NOMO-1 treated with dmso at 0.1 percent for 144 hours (cell line): ENCODE measurements at regions not wholly inside any gene's neighbourhood (a gene's known extent, or its start where the extent isn't known, plus 50 kb on each side); places are given as distances from the start of the nearest gene placed in this dataset.

Source experiments
- DNase-seq: peaks from one replicate; lab custom pipeline; 2025; ENCODE audit not compliant: unreplicated experiment; lab: John Stamatoyannopoulos, UW

DNA sequence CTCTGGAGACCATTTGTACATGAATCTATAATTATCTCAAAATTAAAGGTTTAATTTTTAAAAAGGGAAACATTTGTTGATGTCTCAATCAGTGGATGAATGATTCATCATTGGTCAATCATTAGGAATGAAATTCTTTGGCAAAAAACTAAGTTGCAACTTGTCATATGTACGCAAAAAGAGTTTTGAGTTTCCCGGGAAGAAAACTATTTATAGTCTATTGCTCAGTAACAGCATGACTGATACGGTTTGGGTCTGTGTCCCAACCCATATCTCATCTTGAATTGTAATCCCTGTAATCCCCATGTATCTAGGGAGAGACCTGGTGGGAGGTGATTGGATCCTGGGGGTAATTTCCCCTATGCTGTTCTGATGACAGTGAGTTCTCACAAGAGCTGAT lies 765.8 kb upstream of the ROBO1 start:
- no peak for DNase-seq

DNA sequence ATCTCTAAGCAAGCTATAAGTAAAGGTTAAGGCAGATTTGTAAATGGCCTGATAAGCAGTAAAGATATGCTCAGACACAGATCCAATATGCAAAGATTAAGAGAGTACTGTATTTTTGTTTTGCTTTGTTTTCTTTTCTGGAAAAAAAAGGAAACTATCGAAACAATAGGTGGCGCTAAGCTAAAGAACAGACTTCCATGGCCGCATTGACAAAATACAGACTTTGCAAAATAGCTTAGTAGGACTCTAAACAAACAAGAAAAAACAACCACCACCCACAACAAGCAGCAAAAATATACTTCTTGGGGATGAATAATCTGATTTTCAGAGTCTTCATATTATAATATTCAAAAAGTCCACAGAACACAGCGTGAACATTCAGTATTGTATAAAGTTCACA lies 758.4 kb upstream of the ROBO1 start:
- no peak for DNase-seq

DNA sequence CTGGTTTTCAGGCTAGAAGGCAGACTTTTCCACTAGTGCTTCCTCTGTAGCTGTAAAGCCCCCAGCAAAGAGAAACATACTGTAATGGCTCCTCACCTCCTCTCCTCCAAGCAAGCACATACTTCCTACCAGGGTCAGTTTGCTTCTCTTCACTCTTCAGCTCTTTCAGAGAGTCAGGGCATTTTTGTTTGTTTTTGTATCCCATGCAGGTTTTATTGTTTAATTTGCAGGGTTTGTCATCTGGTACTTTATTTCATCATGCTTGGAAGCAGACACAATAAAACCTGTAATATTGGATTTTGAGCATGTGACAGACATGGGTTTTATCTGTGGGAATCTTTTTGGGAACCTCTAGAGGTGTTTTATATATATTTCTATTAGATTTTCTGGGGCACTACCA lies 753.3 kb upstream of the ROBO1 start:
- no peak for DNase-seq

DNA sequence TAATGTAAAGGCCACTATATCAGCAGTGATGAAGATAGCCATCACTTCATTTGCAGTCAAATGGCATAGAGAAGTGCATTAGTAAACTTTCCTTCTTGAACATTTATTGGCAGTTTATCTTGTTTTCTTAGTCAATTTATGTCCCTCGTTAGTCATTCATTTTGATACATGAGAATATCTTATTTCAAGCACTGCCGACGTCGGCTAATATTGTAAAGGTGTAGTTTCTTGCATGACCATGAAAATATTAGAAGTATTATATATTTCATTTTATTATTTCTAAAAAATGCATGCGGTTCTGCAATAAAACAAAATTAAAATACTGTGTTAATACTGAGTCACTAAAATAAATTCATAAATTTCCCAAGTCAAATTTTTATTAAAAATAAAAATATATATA lies 751.6 kb upstream of the ROBO1 start:
- no peak for DNase-seq

DNA sequence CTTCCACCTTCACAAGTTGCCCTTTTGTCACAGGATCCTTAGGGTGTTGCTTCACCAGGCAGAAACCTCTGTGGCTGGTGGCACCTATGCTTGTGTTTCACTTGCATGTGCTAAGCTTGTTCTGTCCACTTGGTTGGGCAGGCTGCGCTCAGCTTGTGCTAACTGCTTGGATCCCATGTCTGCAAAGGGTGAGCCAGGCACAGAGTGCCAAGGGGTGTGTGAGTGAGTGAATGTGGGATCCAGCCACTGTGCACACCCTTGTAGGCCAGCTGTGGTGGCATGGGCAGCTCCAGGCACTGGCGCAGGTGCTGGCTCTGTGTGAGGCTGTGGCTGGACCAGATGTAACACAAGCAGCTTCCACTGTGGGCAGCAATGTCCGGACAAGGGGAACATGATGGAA lies 728.7 kb upstream of the ROBO1 start:
- DNase-seq, result no peak

DNA sequence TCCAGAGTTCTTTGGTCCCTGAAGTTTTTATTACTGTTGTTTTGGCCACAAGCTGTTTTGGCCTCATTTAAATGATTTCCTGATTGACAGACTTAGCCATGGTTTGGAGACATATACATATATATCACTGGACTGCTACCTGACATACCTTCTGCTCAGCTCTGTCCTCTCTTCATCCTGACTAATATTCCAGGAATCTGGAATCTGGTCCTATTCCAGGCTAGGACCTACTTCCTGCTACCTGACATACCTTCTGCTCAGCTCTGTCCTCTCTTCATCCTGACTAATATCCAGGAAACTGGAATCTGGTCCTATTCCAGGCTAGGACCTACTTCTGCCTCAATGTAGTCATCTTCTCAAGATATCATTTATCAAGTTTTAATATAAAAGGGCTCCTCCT lies 724.4 kb upstream of the ROBO1 start:
- DNase-seq, result no peak

DNA sequence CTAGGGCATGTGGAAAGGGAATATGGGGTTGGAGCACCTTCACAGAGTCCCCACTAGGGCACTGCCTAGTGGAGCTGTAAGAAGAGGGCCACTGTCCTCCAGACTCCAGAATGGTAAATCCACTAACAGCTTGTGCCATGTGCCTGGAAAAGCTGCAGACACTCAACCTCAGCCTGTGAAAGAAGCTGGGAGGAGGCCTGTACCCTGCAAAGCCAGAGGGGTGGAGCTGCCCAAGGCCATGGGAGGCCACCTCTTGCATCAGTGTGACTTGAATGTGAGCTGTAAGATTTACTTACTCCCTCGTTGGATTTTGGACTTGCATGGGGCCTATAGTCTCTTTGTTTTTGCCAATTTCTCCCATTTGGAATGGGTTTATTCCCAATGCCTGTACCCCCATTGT lies 705.2 kb upstream of the ROBO1 start:
- no peak for DNase-seq

DNA sequence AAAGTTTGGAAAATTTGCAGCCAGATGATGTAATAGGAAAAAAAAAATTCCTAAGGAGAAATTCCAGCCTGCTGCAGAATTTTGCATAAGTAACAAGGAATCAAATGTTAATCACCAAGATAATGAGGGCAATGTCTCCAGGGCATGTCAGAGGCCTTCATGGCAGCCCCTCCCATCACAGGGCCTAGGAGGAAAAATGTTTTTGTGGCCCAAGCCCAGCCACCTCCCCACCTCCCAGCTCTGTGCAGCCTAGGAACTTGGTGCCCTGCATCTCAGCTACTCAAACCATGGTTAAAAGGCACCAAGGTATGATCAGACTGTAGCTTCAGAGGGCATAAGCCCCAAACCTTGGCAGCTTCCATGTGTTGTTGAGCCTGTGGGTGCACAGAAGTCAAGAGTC lies 704.7 kb upstream of the ROBO1 start:
- DNase-seq, result no peak

DNA sequence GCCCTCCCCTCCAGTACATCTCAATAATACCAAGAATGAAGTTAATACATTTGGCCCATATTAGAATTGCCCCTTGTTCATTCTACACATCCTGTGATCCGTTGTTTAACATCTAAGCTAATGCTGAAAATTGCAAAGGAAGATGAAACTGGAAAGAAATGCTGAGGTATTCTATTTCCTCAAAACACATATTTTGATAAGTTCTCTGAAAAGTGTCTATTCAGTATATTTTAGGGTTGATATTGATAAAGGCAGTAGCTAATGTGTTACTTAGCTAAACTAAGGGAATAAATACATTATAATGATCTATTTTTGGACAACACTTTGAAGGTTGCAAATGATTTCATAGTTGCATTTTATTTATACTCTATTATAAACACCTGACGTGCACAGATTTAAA lies 702.6 kb upstream of the ROBO1 start:
- DNase-seq, result no peak

DNA sequence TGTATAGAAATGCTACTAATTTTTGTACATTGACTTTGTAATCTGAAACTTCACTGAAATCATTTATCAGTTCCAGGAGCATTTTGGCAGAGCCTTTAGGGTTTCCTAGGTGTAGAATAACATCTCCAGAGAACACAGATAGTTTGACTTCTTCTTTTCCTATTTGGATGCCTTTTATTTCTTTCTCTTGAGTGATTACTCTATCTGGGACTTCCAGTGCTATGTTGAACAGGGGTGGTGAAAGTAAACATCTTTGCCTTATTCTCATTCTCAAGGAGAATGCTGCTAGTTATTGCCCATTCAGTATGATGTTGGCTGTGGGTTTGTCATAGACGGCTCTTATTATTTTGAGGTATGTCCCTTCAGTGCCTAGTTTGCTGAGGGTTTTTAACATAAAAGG lies 697.9 kb upstream of the ROBO1 start:
- no peak for DNase-seq

DNA sequence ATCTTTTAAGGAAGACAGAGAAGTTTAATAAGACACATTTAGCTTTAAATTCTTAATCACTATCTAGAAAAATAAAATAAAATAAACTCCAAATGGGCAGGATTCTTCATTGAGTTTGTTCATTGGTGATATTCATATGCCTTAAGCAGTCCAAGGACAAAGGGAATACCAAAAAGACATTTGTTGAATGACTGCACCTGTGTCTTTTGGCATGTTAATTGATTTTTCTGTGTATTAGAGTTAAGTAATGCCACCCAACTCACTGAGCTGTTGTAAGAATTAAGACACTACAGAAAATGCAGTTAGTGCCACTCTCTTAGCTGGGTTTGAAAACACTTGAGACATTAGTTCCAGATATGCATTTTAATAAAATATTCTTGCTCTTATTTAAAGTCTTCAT lies 683.6 kb upstream of the ROBO1 start:
- DNase-seq, result no peak

DNA sequence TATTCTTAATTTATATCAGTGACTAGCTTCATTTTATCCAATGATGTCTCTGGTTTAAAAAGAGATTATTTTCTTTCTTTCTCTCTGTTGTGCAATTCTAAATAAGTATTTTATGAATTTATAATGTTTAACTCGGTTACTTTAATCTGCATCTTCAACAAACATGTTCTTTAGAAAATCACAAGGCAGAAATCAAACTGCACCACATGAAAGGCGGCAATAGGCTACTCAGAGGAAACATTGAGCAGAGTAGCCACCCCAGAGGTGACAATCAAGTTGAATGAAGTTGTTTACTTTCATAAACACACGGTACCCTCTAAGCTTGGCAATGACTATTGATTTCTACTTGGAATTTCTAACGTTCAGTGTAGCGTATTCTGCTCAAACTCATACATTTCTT lies 677.8 kb upstream of the ROBO1 start:
- DNase-seq, result no peak

DNA sequence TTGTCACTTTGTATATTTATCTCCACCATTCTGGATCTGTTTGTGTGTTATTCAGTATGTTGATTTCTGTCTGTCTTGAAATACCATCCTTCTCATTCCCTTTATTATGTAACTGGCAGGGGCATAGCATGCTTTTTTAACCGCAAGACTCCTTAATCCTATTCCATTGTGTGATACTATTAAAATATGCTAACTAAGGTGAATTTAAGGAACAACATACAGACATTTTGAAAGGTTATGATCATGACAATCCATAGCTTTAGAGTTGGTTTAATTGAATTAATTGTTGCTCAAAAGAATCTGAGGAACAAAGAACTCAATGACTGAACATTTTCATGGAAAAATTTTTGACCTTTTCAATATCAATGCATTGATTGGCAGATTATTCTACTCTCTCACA lies 677.3 kb upstream of the ROBO1 start:
- DNase-seq, result no peak

DNA sequence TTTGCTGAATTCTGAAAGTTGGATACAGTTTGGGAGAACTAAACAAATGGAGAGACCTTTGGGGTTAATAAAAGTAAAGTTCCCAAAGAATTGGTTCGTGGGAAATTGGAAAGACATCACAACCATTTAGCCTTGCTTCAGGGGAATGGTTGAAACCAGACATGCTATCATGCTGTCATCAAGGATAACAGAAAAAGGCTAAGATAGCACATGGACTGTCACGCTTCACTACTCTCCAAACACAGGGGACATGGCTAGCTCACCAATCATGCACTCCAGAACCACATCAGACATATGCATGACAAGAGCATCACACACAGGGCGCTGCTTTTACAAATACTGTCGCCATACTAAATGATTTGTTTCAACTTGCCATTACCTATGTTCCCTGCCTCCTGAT lies 671.7 kb upstream of the ROBO1 start:
- DNase-seq, result no peak

DNA sequence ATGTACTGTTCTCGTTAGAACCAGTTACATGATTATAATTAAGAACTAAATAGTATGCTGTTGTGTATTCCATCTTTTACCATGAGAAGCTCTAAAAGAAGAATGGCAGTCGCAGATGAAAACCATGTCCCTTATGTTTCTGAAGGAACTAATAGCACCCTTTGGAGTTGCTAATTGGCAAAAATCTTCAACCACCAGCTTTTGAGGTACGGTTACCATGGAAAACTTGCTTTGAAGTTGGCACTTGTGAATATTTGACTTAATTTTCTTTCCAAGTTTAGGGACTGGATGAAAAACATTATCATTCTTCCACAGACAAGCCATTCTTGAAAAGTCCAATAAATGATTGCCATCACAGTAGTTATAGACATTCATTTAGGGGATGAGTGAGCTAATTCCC lies 666.6 kb upstream of the ROBO1 start:
- DNase-seq, result no peak

DNA sequence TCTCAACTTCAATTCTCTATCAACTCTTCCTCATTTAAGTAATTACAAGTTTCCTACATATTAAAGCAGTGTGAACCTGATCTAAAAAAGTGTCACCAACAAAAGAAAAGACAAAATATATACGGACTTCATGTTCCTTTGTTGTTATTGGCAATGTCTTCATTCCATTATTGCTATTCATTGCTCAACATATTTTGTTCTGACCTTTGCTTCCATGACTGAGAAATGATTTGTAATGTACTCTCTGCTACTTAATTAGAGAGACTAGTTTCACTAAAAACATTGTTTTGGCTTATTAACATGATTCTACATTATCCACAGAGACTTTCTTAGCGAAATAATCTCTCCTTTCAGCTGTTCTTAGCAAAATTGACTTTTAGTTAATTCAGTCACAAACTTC lies 657.2 kb upstream of the ROBO1 start:
- no peak for DNase-seq

DNA sequence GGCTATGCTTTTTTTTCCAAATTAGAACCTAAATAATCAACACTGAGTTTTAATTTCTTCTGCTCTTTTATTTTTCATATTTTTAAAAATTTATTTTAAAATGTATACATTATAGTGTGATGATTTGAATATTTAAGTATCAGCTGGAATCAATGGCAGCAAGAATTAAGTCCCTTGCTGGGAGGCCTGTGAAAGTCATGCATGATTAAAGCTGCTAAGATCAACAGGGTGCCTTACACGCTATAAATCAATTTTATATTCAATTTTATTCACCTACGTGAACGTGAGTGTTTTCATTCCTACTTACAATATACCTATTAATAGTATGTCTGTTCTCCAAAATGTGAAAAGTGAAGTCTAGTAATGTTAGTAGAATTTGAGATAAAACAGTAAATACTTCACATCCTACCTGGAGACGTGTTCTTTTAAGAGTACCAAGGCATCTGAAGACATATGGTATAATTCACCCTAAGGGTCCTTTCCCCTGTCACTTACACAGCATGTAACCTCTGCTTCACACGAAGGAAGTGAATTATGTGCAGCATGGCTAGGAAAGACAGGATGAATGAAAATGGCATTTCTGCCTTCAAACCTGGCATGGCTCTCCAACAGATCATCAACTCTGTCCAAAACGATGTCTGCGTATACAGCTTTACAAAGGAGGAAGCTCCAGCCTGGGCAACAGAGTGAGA lies 640.4 kb upstream of the ROBO1 start:
- no peak for DNase-seq

DNA sequence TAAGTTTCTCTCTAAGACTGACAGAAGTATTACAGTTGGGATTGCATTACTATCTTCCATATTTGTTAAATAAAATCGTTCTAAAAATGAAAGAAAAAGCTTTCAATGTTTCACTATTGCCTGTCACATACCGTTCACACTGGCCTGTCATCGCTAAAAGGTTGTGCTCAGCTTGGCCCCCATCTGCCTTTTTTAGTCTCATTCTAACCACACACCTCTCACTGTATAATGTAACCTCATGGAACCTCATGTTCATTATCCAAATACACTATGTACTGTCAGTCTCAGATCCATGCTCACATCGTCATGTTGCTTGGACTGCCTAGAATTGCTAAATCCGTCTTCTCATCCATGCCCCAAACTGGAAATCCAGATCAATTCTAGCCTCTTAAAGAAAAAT lies 637.8 kb upstream of the ROBO1 start:
- DNase-seq, result no peak

DNA sequence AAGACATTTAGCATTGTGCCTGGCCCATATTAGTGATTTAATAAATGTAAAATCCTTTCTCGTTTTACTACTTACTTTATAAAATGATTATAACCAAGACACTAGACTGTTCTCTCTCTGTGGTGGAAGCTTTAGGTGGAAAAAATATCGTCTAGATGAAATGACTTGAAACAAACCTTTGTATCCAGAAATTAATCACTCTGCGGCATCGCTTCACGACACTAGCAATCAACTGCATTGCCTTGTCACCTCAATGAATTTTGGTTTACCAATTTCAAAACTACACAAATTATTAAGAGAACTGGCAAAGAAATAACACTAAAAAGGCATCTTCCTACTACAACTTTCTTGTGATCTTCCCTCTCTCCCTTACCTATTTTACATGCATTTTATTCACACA lies 627.2 kb upstream of the ROBO1 start:
- no peak for DNase-seq

DNA sequence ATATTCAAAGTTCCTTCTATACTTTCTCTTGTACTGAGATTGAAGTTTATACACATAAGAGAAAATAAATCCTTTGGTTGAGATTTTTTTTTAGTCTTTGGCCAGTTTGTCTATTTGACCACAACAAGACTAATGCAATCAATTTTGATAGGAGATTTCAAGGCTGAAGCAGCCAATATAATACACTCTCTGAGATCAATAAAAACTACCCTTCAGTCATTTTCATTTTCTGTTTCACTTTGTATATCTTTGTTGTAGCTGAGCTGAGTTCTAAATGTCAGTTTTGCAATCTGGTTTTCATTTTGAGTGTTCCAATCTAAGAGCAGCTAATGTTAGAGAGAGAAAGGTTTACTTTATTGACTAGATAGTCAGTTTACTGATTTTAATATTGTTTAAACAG lies 623.8 kb upstream of the ROBO1 start:
- no peak for DNase-seq

DNA sequence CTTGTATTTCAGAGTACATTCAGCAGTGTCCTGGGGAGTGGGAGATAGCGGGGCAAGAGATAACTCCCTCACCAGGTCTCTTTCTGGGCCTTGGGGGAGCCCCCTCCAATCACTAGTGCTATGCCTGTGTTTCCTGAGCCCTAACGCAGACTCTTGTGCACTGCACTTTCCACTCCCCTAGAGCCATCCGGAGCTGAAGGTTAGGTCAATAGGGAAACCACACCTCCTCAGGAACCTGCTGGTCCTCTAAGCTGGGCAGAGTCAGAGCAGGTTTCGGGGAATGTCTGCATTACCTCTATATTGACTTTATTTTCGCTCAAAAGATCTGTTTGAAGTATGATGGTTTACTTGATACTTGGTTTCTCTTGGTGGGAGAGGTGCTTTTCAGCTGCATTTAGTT lies 617.0 kb upstream of the ROBO1 start:
- DNase-seq, result no peak

DNA sequence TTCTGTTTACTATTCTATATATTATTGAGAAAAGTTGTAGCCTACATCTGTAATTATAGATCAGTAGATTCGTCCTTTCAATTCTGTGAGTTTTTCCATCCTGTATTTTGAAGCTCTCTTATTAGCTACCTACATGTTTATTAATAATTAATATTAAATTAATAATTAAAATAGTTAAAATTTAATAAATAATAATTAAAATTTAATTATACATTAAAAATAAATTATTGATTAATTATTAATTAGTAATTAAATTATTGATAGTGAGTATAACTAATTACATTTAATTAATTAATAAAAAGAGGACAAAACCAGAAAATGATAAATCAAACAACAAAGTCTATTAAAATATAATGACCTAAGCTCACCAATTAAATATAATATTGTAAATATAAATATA lies 606.6 kb upstream of the ROBO1 start:
- no peak for DNase-seq

DNA sequence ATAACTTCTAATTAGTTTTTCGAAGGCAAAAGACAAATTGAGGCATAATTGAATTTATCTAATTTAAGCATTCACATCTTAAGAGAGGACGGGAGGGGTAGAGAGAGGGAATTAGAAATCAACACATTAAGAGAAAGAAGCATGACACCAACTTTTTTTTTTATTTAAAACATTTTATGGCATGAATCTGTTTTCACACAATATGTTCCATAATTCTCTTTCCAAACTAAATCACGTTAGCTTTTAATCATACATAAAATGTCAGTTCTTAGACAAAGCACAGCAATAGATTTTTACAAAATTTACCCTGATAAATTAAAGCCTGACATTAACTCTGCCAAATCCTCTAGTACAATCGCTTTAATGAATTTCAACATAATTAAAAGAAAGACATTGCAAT lies 600.8 kb upstream of the ROBO1 start:
- no peak for DNase-seq
